Activated CD4-positive, alpha-beta T cell treated with anti-CD3 and anti-CD28 coated beads for 4 hours (primary cell): ENCODE measurements at regions not wholly inside any gene's neighbourhood (a gene's known extent, or its start where the extent isn't known, plus 50 kb on each side); places are given as distances from the start of the nearest gene placed in this dataset.
A peak's percentile ranks its signal among the peaks of the same experiment; 100 is the strongest.
"Not testable (repeated sequence)": the region's sequence is repeated elsewhere in the genome, so short reads cannot be mapped to it uniquely, and the experiment has no call there.

Experiments used
- DNase-seq, 2 donors: peaks; one replicate each; pipeline ENCODE4 v3.0.0-alpha.2; 2020

GRCh38 chr11:71638801-71639519 is 56.3 kb upstream of the KRTAP5-11 start:
- DNase-seq = peak; percentile 44 to 58

- peak in 1 of 2 donors; percentile 11 for DNase-seq
These were observed 56.8 kb upstream of the KRTAP5-11 start for GRCh38 chr11:71639520-71639849.

GRCh38 chr11:71639916-71640315 is 57.2 kb upstream of the KRTAP5-11 start:
- DNase-seq = not testable (repeated sequence)

- not testable (repeated sequence) for DNase-seq
These were observed 64.4 kb upstream of the KRTAP5-11 start for GRCh38 chr11:71647078-71647477.

GRCh38 chr11:71652998-71653397 is 70.3 kb upstream of the KRTAP5-11 start:
- not testable (repeated sequence) for DNase-seq

- DNase-seq = not testable (repeated sequence)
These were observed 71.7 kb upstream of the KRTAP5-11 start for GRCh38 chr11:71654423-71654822.

GRCh38 chr11:71655041-71655440 is 72.4 kb upstream of the KRTAP5-11 start:
- DNase-seq = not testable (repeated sequence)

- not testable (repeated sequence) for DNase-seq
These were observed 73.8 kb upstream of the KRTAP5-11 start for GRCh38 chr11:71656513-71656912.

GRCh38 chr11:71664941-71665340 is 82.3 kb upstream of the KRTAP5-11 start:
- DNase-seq = not testable (repeated sequence)

- DNase-seq = not testable (repeated sequence)
These were observed 115.4 kb upstream of the KRTAP5-11 start for GRCh38 chr11:71698110-71698509.

GRCh38 chr11:71698961-71699360 is 116.3 kb upstream of the KRTAP5-11 start:
- not testable (repeated sequence) for DNase-seq

GRCh38 chr11:71701435-71702291 is 119.0 kb upstream of the KRTAP5-11 start:
- not testable (repeated sequence) for DNase-seq

- not testable (repeated sequence) for DNase-seq
These were observed 122.5 kb upstream of the KRTAP5-11 start for GRCh38 chr11:71705086-71705737.

GRCh38 chr11:71705738-71706432 is 123.2 kb upstream of the KRTAP5-11 start:
- not testable (repeated sequence) for DNase-seq

- DNase-seq = not testable (repeated sequence)
These were observed 124.4 kb upstream of the KRTAP5-11 start for GRCh38 chr11:71707083-71707482.

GRCh38 chr11:71709541-71709940 is 123.5 kb upstream of the DEFB108B start:
- DNase-seq = not testable (repeated sequence)

GRCh38 chr11:71710171-71710671 is 122.8 kb upstream of the DEFB108B start:
- DNase-seq = peak; percentile 19 to 29

GRCh38 chr11:71710701-71711385 is 122.2 kb upstream of the DEFB108B start:
- DNase-seq = not testable (repeated sequence)

GRCh38 chr11:71712350-71712749 is 120.7 kb upstream of the DEFB108B start:
- not testable (repeated sequence) for DNase-seq

GRCh38 chr11:71712846-71713245 is 120.2 kb upstream of the DEFB108B start:
- not testable (repeated sequence) for DNase-seq

GRCh38 chr11:71714510-71714909 is 118.5 kb upstream of the DEFB108B start:
- DNase-seq = not testable (repeated sequence)

GRCh38 chr11:71721840-71722239 is 111.2 kb upstream of the DEFB108B start:
- DNase-seq = not testable (repeated sequence)
